Ovary (tissue), 7 donors: ENCODE measurements at regions not wholly inside any gene's neighbourhood (a gene's known extent, or its start where the extent isn't known, plus 50 kb on each side); places are given as distances from the start of the nearest gene placed in this dataset.

Experiments
- DNase-seq, 5 donors: peaks; one replicate each; pipeline ENCODE4 v3.0.0-alpha.2; 2019 to 2020
- H3K27ac ChIP-seq, 2 donors: fragments of 200-600 bp; one replicate each; pipeline versions ENCODE4 v1.5.1 to v1.8.0; 2019 to 2022
- H3K27me3 ChIP-seq: fragments of 200-600 bp; one replicate; pipeline ENCODE4 v1.8.0; 2022
- H3K36me3 ChIP-seq: fragments of 200-600 bp; sonication (generic); one replicate; pipeline ENCODE4 v1.5.1; 2019
- H3K4me1 ChIP-seq: one replicate; pipeline ENCODE4 v1.8.1; 2013; ENCODE audit warnings: mild to moderate bottlenecking, moderate library complexity; ENCODE audit not compliant: insufficient read depth
- H3K4me3 ChIP-seq: fragments of 200-600 bp; sonication (generic); one replicate; pipeline ENCODE4 v1.5.1; 2017
- H3K9me3 ChIP-seq, 2 donors: fragments of 200-600 bp in 1 of 2; sonication (generic) in 1 of 2; one replicate each; pipeline versions ENCODE4 v1.5.1 to v1.8.1; 2013 to 2019; ENCODE audit warnings: mild to moderate bottlenecking in 1 of 2, moderate library complexity in 1 of 2
- CTCF ChIP-seq, 3 donors: fragments of 450-650 bp in 2 of 3; fragments of 200-600 bp in 1 of 3; IDR thresholded peaks; one replicate each; pipeline versions ENCODE4 v1.5.1 to v1.8.0; 2016 to 2022; ENCODE audit warnings: antibody characterized with exemption in 3 of 3, mild to moderate bottlenecking in 1 of 3
- EP300 ChIP-seq: sonication (generic); formaldehyde crosslinking; IDR thresholded peaks from one replicate; pipeline ENCODE4 v1.6.1; 2017; ENCODE audit warnings: antibody characterized with exemption
- POLR2A ChIP-seq: fragments of 450-650 bp; IDR thresholded peaks from one replicate; pipeline ENCODE4 v1.6.1; 2017; ENCODE audit warnings: antibody characterized with exemption, mild to moderate bottlenecking, moderate library complexity
- WGBS, 3 donors: extraction: QIAGEN DNeasy Blood & Tissue Kit in 1 of 3; methylation state at CpG; one replicate each; pipeline versions ENCODE4 v1.1.5 to v1.1.7; 2013 to 2017; 5-methylcytosine and 5-hydroxymethylcytosine counted together
- intact Hi-C, 4 donors: fragments of 100-400 bp; cut with DNase I; formaldehyde crosslinking; loops; one replicate each; pipeline versions ENCODE4 v1.11.0 to v1.15.1; 2022 to 2023
- donor health status: DM: no; HTN: no; CAD: no; lungs with moderate emphysema.
- donor health status: DM: no; HTN: no; CAD: no.
- donor health status: Bipolar disorder and iron deficiency.
- donor health status: DM: no; HTN: no; CAD: no.
- donor health status: DM: yes; HTN: yes; CAD: no.

GRCh38 chr2:421406-421805 is 133.5 kb upstream of the ALKAL2 start:
- intact Hi-C loops = no loop called here

GRCh38 chr2:419687-420317 is 131.9 kb upstream of the ALKAL2 start:
- DNase-seq = no peak
- intact Hi-C loops = no loop called here
- no peaks in the 10 kb centered on the region for H3K9me3 ChIP-seq
- no peak for TF ChIP-seq CTCF (IDR thresholded peaks at IDR 0.05)
- TF ChIP-seq POLR2A = no peak
- no peak for TF ChIP-seq EP300
- H3K36me3 ChIP-seq = no peaks in the 10 kb centered on the region
- H3K4me3 ChIP-seq = no peak overlapping the region
- no peaks in the 10 kb centered on the region for H3K4me1 ChIP-seq
- no peak overlapping the region for H3K27ac ChIP-seq
- 92 to 93% (median 93%) methylated on average over 24 to 28 of the region's 28 CpGs for WGBS, 3 donors
- no peaks in the 10 kb centered on the region for H3K27me3 ChIP-seq

More at GRCh38 chr2:421406-421805, 133.5 kb upstream of the ALKAL2 start:
- 94 to 95% (median 94%) methylated on average over 14 of the region's 14 CpGs for WGBS, 3 donors
- no peak overlapping the region for H3K27ac ChIP-seq
- H3K27me3 ChIP-seq = no peaks in the 10 kb centered on the region
- H3K4me1 ChIP-seq = no peaks in the 10 kb centered on the region
- no peak for TF ChIP-seq POLR2A
- TF ChIP-seq CTCF (IDR thresholded peaks at IDR 0.05) = no peak
- no peak for TF ChIP-seq EP300
- H3K36me3 ChIP-seq = no peaks in the 10 kb centered on the region
- H3K9me3 ChIP-seq = no peaks in the 10 kb centered on the region
- DNase-seq = no peak
- H3K4me3 ChIP-seq = no peak overlapping the region

GRCh38 chr2:417662-418061 is 129.8 kb upstream of the ALKAL2 start:
- 66 to 68% (median 67%) methylated on average over 5 of the region's 5 CpGs for WGBS, 3 donors

GRCh38 chr2:417006-417405 is 129.1 kb upstream of the ALKAL2 start:
- H3K36me3 ChIP-seq = no peaks in the 10 kb centered on the region
- DNase-seq = no peak
- TF ChIP-seq POLR2A = no peak
- no peak for TF ChIP-seq EP300
- TF ChIP-seq CTCF (IDR thresholded peaks at IDR 0.05) = no peak
- H3K27me3 ChIP-seq = no peaks in the 10 kb centered on the region
- no peak overlapping the region for H3K4me3 ChIP-seq
- H3K27ac ChIP-seq = no peak overlapping the region
- intact Hi-C loops = no loop called here
- no peaks in the 10 kb centered on the region for H3K9me3 ChIP-seq
- no peaks in the 10 kb centered on the region for H3K4me1 ChIP-seq
- WGBS, 3 donors = 70 to 83% (median 77%) methylated on average over 3 of the region's 3 CpGs

More at GRCh38 chr2:417662-418061, 129.8 kb upstream of the ALKAL2 start:
- TF ChIP-seq EP300 (no peak), POLR2A (no peak), CTCF (IDR thresholded peaks at IDR 0.05) (no peak)
- intact Hi-C loops = no loop called here
- no peak for DNase-seq
- H3K4me1 ChIP-seq = no peaks in the 10 kb centered on the region
- H3K36me3 ChIP-seq = no peaks in the 10 kb centered on the region
- H3K27me3 ChIP-seq = no peaks in the 10 kb centered on the region
- H3K9me3 ChIP-seq = no peaks in the 10 kb centered on the region
- no peak overlapping the region for H3K4me3 ChIP-seq
- H3K27ac ChIP-seq = no peak overlapping the region
